ENCODE measurements at regions not wholly inside any gene's neighbourhood (a gene's known extent, or its start where the extent isn't known, plus 50 kb on each side); places are given as distances from the start of the nearest gene placed in this dataset.

GRCh38 chr1:184866991-184867788 is 107.1 kb downstream of the NIBAN1 start:
- TF ChIP-seq CTCF (IDR thresholded peaks at IDR 0.05; ENCODE audit: insufficient read depth, low read depth, low read length), result no peak
- TF ChIP-seq EZH2 (IDR thresholded peaks at IDR 0.05; ENCODE audit: insufficient read depth, low read length), result no peak

Data from astrocyte (in vitro differentiated cells and primary cell).